ENCODE measurements at regions not wholly inside any gene's neighbourhood (a gene's known extent, or its start where the extent isn't known, plus 50 kb on each side); places are given as distances from the start of the nearest gene placed in this dataset.
"Not testable (repeated sequence)": the region's sequence is repeated elsewhere in the genome, so short reads cannot be mapped to it uniquely, and the experiment has no call there.

DNA sequence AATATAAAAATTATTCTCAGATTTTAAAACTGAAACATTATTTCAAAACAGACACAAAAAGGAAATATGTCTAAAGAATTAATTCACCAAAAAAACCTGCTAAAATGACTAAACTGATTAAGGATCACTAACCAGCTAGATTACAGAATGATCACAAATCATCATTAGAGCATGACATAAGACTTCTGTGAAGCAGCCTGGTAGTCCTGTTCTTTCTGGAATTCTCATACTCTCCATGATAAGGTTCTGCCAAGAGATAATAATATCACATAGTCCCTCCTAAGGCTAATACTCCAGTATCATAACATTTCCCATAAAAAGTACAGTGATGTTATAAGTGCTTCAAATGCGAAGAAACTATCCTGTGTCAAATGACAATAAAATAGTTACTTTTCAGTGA lies 1814.9 kb downstream of the SLITRK5 start:
- no peak for DNase-seq (ENCODE audit: low read depth)

DNA sequence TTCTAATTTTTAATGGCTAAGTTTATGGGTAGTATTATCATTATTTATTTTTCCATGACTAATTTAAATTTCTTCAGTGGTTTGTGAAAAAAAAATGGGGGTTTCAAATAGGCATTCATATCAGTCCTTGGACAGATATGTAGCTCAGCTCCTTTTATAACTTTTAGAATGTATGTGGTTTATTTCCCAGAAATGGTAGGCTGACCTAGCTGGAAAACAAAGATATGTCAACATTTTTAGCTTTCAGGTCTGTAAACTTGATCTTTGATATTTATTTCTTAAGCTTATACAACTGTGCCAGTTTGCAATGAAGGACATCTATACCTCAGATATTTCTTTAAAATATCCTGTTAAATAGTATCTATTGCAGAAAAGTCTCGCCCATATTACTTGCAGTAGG lies 1815.5 kb downstream of the SLITRK5 start:
- no peak for DNase-seq (ENCODE audit: low read depth)

DNA sequence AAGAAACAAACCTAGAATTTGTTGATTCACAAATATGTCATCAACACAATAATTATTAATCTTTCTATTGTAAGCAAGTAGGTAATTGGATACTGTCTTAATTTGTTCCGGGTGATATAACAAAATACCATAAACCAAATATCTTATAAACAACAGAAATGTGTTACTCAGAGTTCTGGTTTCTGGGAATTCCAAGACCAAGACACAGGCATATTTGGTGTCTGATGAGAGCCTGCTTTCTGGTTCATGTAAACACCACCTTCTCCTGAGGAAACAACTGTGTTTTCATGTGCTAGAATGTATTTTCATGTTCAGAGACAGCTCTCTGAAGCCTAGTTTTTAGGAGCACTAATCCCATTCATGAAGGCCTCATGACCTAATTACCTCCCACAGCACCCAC lies 1819.5 kb downstream of the SLITRK5 start:
- DNase-seq (ENCODE audit: low read depth) = peak; percentile 53

DNA sequence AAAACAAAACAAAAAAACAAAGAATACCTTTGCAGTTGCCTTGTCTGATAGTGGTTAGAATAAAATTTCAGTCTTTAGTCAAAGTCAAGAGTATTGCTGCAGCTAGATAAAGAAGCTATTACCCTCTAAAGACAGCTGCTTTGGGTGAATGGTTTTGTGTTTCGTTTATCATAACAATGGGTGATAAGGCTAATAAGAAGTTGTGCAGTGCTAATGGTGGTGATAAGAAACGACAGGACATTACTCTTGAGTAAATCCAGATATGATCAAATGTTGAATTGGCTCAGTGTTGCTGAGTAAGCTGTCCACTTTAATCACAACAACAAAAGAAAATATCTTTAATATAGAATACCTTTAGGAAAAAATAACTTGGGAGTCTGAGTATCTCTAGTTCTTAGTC lies 1825.3 kb downstream of the SLITRK5 start:
- no peak for DNase-seq (ENCODE audit: low read depth)

DNA sequence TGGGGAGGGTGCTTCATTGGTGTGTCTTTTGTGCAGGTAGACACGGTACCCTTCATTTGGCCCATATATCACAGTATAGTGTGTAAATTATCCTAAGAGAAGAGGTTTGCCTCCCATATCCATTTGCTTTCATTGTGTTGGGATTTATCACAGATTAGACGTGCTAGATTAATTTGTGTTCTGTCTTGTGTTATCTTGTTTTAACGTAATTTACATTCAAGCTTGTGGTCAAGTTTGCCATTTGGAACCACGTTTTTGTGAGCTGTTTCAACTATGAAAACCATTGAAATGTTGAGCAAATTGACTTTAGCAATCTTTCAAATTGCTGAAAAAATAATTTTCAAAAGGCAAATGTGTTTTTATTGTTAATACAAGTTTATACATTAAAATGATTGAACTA lies 1826.5 kb downstream of the SLITRK5 start:
- DNase-seq (ENCODE audit: low read depth) = no peak

DNA sequence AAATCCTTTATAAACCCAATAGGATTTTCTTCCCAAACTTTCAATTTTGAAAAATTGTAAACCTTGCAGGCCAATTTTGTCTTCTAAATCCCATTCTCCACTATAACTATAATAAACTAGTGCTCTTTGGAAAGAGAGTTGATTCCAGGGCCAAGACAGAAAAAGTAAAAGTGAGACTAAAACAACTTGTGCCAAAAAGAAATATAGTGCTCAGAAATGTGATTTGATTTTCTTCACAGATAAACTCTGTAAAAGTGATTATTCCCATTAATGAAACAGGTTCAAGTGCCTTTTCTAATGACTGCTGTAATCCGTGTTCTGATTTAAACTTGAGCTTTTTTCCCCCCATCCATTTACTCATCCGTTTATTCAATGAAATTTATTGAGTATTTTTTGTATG lies 1831.1 kb downstream of the SLITRK5 start:
- no peak for DNase-seq (ENCODE audit: low read depth)

DNA sequence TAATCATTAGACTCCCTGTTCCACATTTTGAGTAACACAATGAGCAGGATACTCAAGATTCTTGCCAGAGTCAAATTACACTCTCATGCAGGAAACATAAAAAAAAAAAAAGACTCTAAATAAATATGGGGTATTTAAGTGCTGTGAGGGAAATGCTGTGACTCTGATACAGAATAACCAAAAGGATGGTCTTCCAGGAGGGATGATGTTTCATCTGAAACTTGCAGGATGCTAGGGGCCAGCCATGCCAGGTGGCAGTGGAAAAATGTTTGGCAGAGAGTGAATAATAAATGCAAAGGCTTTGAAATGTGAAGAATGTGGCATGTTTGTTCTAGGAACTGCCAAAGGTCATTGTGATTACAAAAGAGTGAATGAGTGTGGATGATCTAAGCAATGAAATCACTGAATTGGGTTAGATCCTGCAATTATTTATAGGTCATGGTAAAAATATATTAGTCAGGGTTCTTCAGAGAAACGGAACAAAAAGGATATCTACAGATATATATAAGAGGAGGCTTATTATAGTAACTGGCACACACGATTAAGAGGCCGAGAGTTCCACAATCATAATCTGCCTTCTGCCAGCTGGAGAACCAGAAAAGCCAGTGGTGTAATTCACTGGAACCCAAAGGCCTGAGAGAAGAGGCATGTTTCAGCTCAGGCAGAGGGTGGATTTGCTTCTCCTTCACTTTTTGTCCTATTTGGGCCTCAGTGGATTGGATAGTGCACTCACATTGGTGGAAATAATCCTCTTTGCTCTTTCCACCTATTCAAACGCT lies 1832.8 kb upstream of the MIR17HG start:
- DNase-seq (ENCODE audit: low read depth) = peak; percentile 75

DNA sequence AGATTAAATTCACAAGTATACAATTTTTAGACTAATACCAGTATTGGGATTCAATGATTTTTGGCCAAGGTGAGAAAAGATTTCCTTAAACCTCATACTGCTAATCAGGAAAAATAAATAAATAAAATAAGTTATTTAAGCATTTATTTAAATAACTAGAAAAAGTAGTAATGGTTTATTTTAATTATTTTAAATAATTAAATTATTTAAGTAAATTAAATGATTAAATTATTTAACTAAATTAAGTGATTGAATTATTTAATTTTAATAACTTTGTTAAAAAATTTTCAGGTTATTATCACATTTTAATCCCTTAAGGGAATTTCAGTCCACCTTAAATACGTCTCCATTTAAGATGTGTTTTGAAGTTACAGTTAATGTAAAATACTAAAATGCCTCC lies 1831.5 kb upstream of the MIR17HG start:
- no peak for DNase-seq (ENCODE audit: low read depth)

DNA sequence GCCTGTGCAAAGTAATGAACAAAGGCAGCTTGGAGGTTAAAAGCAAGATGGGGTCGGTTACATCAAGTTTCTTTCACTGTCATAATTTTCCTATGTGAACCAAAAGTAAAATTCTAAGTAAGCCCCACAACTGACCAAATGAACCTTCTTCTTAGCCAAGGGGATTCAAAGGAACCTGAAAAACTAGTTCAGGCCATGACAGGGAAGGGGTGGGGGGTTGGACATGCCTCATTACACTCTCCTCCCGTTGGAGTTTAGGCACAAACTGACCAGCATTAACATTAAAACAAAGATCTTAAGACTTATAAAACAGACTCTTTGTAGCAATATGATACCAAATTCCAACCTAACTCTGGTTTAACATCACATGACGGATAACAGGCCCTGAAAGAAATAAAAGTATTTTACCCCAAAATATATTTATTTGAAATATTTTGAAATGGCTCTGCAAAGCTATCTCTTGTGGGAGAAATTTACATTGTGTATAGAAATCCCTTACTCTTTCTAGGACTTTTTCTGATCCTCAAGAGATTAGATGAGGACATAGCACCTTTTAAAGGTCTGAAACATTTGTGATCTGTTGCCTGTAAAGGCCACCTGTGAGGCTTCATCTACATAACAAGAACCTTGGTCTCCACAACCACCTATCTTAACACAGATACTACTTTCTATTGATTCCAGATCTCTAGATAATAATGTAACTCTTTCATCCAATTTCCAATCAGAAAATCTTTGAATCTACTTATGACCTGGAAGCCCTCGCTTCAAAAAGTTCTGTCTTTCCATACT lies 1829.0 kb upstream of the MIR17HG start:
- no peak for DNase-seq (ENCODE audit: low read depth)

GRCh38 chr13:89520468-89520867 lies 1827.0 kb upstream of the MIR17HG start:
- DNase-seq (ENCODE audit: low read depth) = no peak

DNA sequence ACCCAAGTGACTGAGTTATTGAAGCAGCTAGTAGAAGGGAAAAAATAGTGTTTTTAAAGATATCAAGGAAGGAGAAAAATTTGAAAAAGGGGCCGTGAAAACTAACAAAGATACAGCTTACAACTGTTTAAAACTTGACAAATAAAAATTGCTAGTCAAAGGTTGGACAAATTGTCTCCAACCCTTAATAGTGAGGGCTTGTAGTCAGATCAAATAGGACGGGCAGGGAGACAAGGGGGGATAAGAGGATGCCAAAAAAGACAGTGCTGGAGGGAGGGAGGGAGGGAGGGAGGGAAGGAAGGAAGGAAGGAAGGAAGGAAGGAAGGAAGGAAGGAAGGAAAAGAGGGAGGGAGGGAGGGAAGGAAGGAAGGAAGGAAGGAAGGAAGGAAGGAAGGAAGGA lies 1825.8 kb upstream of the MIR17HG start:
- DNase-seq (ENCODE audit: low read depth) = not testable (repeated sequence)

GRCh38 chr13:89541091-89542030 lies 1806.1 kb upstream of the MIR17HG start:
- no peak for DNase-seq (ENCODE audit: low read depth)

DNA sequence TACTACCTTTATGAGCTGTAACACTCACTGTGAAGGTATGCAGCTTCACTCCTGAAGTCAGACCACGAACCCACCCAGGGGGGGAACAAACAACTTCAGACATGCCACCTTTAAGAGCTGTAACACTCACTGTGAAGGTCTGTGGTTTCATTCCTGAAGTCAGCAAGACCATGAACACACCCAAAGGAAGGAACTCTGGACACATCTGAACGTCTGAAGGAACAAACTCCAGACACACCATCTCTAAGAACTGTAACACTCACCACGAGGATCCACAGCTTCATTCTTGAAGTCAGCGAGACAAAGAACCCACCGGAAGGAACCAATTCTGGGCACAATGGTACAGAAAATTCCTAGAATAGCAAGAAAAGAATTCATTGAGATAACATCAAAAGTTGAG lies 1796.5 kb upstream of the MIR17HG start:
- DNase-seq (ENCODE audit: low read depth) = no peak

DNA sequence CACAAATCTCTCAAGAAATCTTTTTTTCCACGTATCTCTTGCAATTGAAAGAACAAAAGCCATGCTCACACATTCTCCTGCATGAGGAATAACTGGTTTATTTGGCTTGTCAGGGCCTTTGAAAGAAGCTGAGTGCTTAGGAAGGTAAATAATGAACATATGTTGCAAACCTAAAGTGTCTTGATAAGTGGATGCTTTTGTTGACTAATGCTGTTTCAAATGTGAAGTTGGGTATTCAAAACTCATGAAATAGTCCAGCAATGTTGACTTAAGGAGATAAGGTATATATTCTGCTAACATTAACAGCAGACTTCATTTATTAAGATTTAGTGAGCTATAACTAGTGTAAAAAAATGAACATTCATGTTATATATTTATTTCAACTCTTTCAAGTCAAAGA lies 1792.7 kb upstream of the MIR17HG start:
- DNase-seq (ENCODE audit: low read depth) = no peak

- no peak for DNase-seq (ENCODE audit: low read depth)
Measured at GRCh38 chr13:89565476-89566100, 1781.9 kb upstream of the MIR17HG start.

- DNase-seq (ENCODE audit: low read depth) = no peak
Measured at GRCh38 chr13:89567025-89567424, 1780.5 kb upstream of the MIR17HG start.

DNA sequence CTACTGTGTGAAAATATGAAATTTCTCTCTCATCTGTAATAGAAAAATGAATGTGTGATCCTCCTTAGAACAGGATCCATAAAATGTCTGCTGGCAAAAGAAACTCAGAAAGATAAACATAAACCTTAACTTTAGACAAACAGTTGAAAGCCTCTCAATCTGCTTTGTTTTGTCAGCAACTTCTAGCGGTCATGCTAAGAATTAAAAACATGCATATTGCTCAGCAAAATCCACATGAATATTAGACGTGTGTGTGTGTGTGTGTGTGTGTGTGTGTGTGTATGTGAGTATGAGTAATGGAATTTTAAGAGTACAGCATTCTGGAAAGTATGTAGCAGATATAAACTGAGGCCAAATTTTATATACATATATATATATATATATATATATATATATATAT lies 1779.2 kb upstream of the MIR17HG start:
- DNase-seq (ENCODE audit: low read depth) = peak; percentile 33

DNA sequence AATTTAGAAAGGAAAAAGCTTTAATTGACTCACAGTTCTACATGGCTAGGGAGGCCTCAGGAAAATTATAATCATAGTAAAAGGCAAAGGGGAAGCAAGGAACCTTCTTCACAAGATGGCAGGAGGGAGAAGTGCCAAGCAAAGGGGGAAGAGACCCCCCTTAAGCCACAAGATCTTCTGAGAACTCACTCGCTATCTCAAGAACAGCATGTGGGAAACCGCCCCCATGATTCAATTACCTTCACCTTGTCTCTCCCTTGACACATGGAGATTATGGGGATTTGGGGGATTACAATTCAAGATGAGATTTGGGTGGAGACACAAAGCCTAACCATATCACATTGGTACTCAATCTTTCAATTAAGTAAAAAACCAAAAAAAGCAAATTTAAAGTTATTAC lies 1778.7 kb upstream of the MIR17HG start:
- DNase-seq (ENCODE audit: low read depth) = no peak

DNA sequence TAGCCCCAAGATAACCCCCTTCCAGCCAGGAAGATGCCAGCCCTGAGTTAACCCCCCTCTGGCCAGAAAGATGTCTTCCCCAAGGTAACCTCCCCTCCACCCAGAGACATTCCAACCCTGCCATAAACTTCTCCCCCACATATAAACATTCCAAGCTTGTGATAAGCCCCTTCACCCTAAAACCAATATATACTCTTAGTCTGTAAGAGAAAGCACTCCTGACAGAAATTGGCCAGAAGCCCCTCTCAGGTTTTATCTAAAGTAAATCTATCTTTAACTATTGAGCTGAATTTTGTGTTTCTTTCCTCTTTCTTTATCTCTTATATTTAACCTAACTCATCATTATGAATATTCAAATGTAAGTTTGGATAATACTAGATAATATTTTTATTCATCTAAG lies 1775.8 kb upstream of the MIR17HG start:
- no peak for DNase-seq (ENCODE audit: low read depth)

GRCh38 chr13:89574077-89574476 lies 1773.4 kb upstream of the MIR17HG start:
- no peak for DNase-seq (ENCODE audit: low read depth)

DNA sequence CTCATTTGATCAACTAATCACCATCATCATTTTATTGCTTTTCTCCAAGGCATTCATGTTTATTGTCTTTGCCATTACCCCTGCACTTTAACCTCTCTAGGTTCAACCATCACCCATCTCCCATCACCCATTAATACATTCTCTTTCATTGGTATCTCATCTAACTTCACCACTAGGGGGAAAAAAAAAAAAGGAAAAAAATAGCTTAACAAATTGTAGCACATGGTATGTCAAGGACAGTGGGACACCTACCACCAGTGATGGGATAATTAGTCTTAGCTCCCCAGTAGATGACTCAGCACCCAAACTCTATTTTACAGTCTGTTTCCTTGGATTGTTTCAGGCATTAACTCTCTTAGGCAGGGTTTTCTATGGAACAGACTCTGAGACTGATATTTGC lies 1770.2 kb upstream of the MIR17HG start:
- DNase-seq (ENCODE audit: low read depth) = no peak

DNA sequence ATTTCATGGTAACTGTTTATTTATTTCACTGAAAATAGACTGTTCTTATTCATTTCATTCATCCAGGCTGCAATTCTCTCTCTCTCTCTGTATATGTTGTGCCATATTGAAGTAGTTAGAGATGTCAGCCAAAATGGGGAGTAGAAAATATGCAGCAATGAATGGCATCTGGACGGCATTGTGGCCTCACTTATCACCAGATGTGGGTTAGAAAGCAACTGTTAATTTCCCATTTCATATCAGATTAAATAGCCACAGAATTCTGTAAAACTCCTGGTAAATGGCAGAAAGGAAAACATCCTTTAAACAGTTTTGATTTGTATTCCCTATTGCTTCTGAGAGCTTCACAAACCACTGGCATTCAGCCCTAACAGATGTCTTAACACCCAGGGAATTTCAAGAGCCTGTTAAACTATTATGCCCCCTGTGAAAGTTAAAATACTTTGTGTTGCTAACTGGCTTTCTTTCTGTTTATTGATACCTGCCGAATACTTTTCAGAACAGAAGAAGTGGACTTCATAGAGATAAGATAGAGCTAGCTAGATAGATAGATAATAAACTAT lies 1763.3 kb upstream of the MIR17HG start:
- peak; percentile 70 for DNase-seq (ENCODE audit: low read depth)
